Keratinocyte (primary cell): ENCODE measurements at regions not wholly inside any gene's neighbourhood (a gene's known extent, or its start where the extent isn't known, plus 50 kb on each side); places are given as distances from the start of the nearest gene placed in this dataset.

Experiments used
- DNase-seq: peaks from one replicate; pipeline ENCODE4 v3.0.0-alpha.2; 2011; ENCODE audit warnings: low read depth, missing footprints, low spot score
- FAIRE-seq: peaks from 2 replicates; lab custom pipeline; 2011; peaks lifted over from hg19 to GRCh38; lab: Jason Lieb, UNC
- H2AFZ ChIP-seq: 2 replicates; pipeline ENCODE4 v1.6.0; 2012; ENCODE audit warnings: low read length, control low read depth, inconsistent platforms; ENCODE audit not compliant: control insufficient read depth
- H3K27ac ChIP-seq: 2 replicates; pipeline ENCODE4 v1.5.1; 2011; ENCODE audit warnings: low read length; ENCODE audit not compliant: control insufficient read depth, insufficient read depth
- H3K27me3 ChIP-seq: 3 replicates; pipeline ENCODE4 v1.6.0; 2011; ENCODE audit warnings: low read length; ENCODE audit not compliant: control insufficient read depth, insufficient read depth; ENCODE audit errors: extremely low read depth
- H3K36me3 ChIP-seq, 2 experiments: 2 replicates in 1 of 2; 3 replicates in 1 of 2; pipeline ENCODE4 v1.5.1; 2011; ENCODE audit warnings: low read length in 2 of 2, mild to moderate bottlenecking in 1 of 2; ENCODE audit not compliant: control insufficient read depth in 2 of 2, insufficient read depth in 2 of 2; ENCODE audit errors: extremely low read depth in 1 of 2
- H3K4me1 ChIP-seq: 3 replicates; pipeline ENCODE4 v1.5.1; 2011; ENCODE audit warnings: low read length; ENCODE audit not compliant: control insufficient read depth, insufficient read depth; ENCODE audit errors: extremely low read depth
- H3K4me2 ChIP-seq: 3 replicates; pipeline ENCODE4 v1.6.0; 2011; ENCODE audit warnings: low read depth, low read length; ENCODE audit not compliant: control insufficient read depth, insufficient read depth; ENCODE audit errors: extremely low read depth
- H3K4me3 ChIP-seq, 3 experiments: fragments of 200-600 bp in 1 of 3; sonication (generic) in 1 of 3; 2 replicates in 2 of 3; 3 replicates in 1 of 3; pipeline ENCODE4 v1.5.1; 2011 to 2016; ENCODE audit warnings: low read length in 3 of 3, mild to moderate bottlenecking in 3 of 3, control low read depth in 2 of 3, inconsistent platforms in 1 of 3, low read depth in 1 of 3, mixed read lengths in 1 of 3, mixed run types in 1 of 3, moderate library complexity in 1 of 3; ENCODE audit not compliant: control insufficient read depth in 2 of 3, insufficient read depth in 2 of 3; ENCODE audit errors: extremely low read depth in 1 of 3
- H3K79me2 ChIP-seq: 2 replicates; pipeline ENCODE4 v1.6.0; 2012; ENCODE audit warnings: low read length; ENCODE audit not compliant: control insufficient read depth, insufficient read depth
- H3K9ac ChIP-seq: 3 replicates; pipeline ENCODE4 v1.6.0; 2011; ENCODE audit warnings: low read length; ENCODE audit not compliant: control insufficient read depth, insufficient read depth; ENCODE audit errors: extremely low read depth
- H3K9me1 ChIP-seq: 3 replicates; pipeline ENCODE4 v1.6.0; 2011; ENCODE audit warnings: low read length; ENCODE audit not compliant: control insufficient read depth, insufficient read depth; ENCODE audit errors: extremely low read depth
- H3K9me3 ChIP-seq: 2 replicates; pipeline ENCODE4 v1.5.1; 2012; ENCODE audit warnings: low read depth, low read length; ENCODE audit not compliant: control insufficient read depth
- H4K20me1 ChIP-seq: 3 replicates; pipeline ENCODE4 v1.6.0; 2011; ENCODE audit warnings: low read length; ENCODE audit not compliant: control insufficient read depth, insufficient read depth; ENCODE audit errors: extremely low read depth
- CTCF ChIP-seq, 3 experiments: IDR thresholded peaks in 1 of 3; conservative IDR thresholded peaks in 1 of 3; optimal IDR thresholded peaks in 1 of 3; 2 replicates in 2 of 3; 3 replicates in 1 of 3; pipeline versions ENCODE3 to v1.5.1; 2011; ENCODE audit warnings: low read length in 3 of 3, mild to moderate bottlenecking in 3 of 3, moderate library complexity in 2 of 3, control low read depth in 1 of 3, inconsistent platforms in 1 of 3; ENCODE audit not compliant: insufficient read depth in 2 of 3; ENCODE audit errors: extremely low read depth in 1 of 3
- EZH2 ChIP-seq: IDR thresholded peaks from one replicate; pipeline ENCODE4 v1.6.1; 2012; ENCODE audit warnings: inconsistent platforms, mild to moderate bottlenecking, low read length, moderate library complexity
- dilution Hi-C: fragments of 300-500 bp; cut with MboI; formaldehyde crosslinking; loops from one replicate; pipeline ENCODE4 v1.7.0; 2020; ENCODE audit warnings: low sequenced_read_pairs; ENCODE audit not compliant: extremely low pct_ligation_motif_present

DNA sequence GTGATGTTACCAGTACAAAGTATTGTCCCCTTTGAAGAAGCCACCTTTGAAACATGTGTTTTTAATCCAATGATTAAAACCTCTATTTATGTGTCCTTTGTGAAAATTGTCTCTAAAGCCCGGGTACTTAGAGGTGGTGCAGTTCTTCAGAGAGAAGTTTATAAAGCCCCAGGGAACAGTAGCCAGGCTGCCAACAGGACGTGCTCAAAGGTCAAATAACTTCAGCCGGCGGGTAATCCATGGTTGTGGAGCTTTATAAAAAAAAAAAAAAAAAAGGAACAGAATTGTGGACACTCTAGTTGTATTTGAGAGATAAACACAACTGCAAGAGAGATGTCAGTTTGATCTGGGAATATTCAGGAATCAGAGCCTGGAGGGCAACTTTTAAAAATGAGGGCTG lies 57.9 kb upstream of the CTNND2 start:
- Histone ChIP-seq H3K4me3 (no peak overlapping the region), H3K36me3 (no peaks in the 10 kb centered on the region), H3K9me1 (no peaks in the 10 kb centered on the region), H3K79me2 (no peaks in the 10 kb centered on the region), H3K9me3 (no peaks in the 10 kb centered on the region), H3K27ac (no peak overlapping the region), H4K20me1 (no peaks in the 10 kb centered on the region), H3K9ac (no peak overlapping the region), H3K4me2 (no peak overlapping the region), H3K27me3 (no peaks in the 10 kb centered on the region), H3K4me1 (no peaks in the 10 kb centered on the region), H2AFZ (no peak overlapping the region)
- FAIRE-seq: no peak
- dilution Hi-C loops: no loop called here
- DNase-seq: no peak
- TF ChIP-seq EZH2: no peak
- TF ChIP-seq CTCF (optimal IDR thresholded peaks at IDR 0.05 in 1 of 3, IDR thresholded peaks at IDR 0.05 in 1 of 3, conservative IDR thresholded peaks at IDR 0.05 in 1 of 3; ENCODE audit: extremely low read depth in 1 of 3, insufficient read depth in 2 of 3, low read length in 3 of 3): no peak

DNA sequence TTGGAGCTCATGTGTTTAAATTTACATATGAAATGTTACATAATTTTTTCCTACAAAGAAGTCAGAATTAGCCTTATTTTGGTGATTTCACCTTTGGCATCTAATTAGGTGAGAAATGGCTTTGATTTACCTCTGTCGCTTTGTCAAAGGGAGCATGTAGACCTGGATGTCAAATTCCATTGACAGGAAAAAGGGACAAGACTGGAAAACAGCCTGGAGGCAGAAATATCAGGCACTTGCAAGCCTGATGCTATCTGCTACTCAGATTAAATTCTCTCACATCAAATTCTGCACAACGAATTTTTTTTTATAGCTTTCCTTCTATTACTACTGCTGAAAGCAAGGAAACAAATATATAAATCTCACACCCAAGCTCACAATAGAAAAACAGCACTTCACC lies 54.1 kb upstream of the CTNND2 start:
- no peak for FAIRE-seq
- no peak overlapping the region for H3K4me3 ChIP-seq
- no peak overlapping the region for H3K4me2 ChIP-seq
- no peak overlapping the region for H3K27ac ChIP-seq
- no peaks in the 10 kb centered on the region for H3K9me1 ChIP-seq
- TF ChIP-seq CTCF (optimal IDR thresholded peaks at IDR 0.05 in 1 of 3, IDR thresholded peaks at IDR 0.05 in 1 of 3, conservative IDR thresholded peaks at IDR 0.05 in 1 of 3; ENCODE audit: extremely low read depth in 1 of 3, insufficient read depth in 2 of 3, low read length in 3 of 3) (no peak), EZH2 (no peak)
- no peaks in the 10 kb centered on the region for H3K9me3 ChIP-seq
- H4K20me1 ChIP-seq: no peaks in the 10 kb centered on the region
- dilution Hi-C loops: no loop called here
- H3K4me1 ChIP-seq: no peaks in the 10 kb centered on the region
- no peaks in the 10 kb centered on the region for H3K36me3 ChIP-seq
- H3K9ac ChIP-seq: no peak overlapping the region
- no peaks in the 10 kb centered on the region for H3K27me3 ChIP-seq
- H3K79me2 ChIP-seq: no peaks in the 10 kb centered on the region
- H2AFZ ChIP-seq: no peak overlapping the region
- DNase-seq: no peak
